ENCODE measurements at regions not wholly inside any gene's neighbourhood (a gene's known extent, or its start where the extent isn't known, plus 50 kb on each side); places are given as distances from the start of the nearest gene placed in this dataset.
A peak's percentile ranks its signal among the peaks of the same experiment; 100 is the strongest.
"Not testable (repeated sequence)": the region's sequence is repeated elsewhere in the genome, so short reads cannot be mapped to it uniquely, and the experiment has no call there.

- not testable (repeated sequence) for DNase-seq
Measured at GRCh38 chr5:176018598-176018997, 50.5 kb upstream of the THOC3 start.

DNA sequence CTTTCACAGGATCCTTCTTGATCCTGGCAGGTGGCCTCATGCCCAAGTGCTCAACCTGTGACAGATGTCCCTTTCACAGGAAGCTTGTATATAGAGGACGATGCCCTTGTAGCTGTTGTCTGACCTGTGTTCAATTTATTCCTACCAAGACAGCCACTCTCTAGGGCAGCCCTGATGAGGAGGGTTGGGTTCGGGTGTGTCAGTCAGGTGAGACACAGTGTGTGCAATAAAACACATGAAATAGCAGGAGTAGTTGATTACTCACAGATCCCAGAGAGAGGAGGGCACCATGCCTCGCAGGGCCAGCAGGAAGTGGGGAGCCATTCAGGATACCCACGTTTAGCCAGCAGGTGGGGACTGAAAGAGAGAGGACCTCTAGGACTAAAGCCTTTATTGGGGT, 52.7 kb upstream of the THOC3 start:
- DNase-seq, result not testable (repeated sequence)

- DNase-seq, result not testable (repeated sequence)
Measured at GRCh38 chr5:176023535-176023934, 55.4 kb upstream of the THOC3 start.

DNA sequence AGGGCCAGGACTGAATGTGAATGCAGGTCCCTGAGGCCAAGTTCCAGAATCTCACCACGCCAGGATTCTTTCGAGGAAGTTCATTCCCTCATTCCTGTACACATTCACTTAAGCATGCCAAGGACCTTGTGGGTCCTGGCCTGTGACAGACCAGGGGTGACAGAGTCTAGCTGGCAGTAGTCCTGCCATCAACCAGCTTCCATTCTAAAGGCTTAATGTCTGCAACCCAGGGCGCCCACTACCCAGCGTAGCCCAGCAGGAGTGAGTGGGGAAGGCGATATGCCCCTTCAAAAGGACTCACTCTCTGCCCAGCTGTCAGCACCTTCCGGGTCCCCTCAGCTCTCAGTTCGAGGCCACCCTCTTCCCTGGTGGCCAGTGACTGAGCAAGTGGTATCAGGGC, 61.3 kb upstream of the THOC3 start:
- DNase-seq, result not testable (repeated sequence)

GRCh38 chr5:176030361-176031117, 62.4 kb upstream of the THOC3 start:
- DNase-seq, result peak; percentile 13

- DNase-seq, result not testable (repeated sequence)
Measured at GRCh38 chr5:176031118-176031510, 63.0 kb upstream of the THOC3 start.

- not testable (repeated sequence) for DNase-seq
Measured at GRCh38 chr5:176033186-176033585, 65.1 kb upstream of the THOC3 start.

DNA sequence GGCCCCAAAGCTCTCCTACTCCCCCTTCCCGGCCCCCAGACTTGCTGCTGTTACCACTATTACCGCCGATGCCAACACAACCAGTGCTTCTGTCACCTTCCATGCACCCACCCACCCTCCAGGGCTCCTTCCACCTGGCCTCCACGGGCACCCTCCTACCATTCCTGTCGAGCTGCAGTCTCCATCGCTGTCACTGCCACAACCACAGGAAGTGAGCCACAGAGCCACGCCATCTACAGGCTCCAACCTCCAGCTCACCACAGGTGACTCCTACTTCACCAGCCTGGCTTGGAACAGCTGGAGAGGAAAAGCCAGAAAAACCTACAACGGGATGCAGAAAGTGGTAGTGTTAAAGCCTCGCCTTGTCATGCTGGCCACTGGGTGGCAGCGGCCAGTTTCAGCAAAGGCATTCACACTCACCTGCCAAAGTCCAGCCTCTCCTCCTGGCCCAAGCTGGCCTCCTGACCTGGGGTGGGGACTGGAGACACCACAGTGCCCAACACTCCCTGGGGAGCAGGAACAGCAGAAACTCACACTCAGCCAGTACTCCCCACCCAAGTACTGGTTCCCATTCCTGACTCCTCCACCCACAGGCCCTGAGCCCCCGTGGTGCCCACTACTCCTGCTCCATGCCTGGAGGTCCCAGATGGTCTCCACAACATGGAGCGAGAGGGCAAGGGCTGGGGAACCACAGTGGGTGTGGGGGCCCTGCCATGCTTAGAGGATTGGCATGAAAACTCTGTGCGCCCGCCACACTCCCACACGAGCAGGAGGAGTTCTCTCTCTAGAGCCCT, 66.5 kb upstream of the THOC3 start:
- peak; percentile 13 for DNase-seq

GRCh38 chr5:176035201-176035530, 67.1 kb upstream of the THOC3 start:
- not testable (repeated sequence) for DNase-seq

GRCh38 chr5:176035816-176036308, 67.7 kb upstream of the THOC3 start:
- DNase-seq, result peak; percentile 19

GRCh38 chr5:176036391-176036790, 68.3 kb upstream of the THOC3 start:
- not testable (repeated sequence) for DNase-seq

DNA sequence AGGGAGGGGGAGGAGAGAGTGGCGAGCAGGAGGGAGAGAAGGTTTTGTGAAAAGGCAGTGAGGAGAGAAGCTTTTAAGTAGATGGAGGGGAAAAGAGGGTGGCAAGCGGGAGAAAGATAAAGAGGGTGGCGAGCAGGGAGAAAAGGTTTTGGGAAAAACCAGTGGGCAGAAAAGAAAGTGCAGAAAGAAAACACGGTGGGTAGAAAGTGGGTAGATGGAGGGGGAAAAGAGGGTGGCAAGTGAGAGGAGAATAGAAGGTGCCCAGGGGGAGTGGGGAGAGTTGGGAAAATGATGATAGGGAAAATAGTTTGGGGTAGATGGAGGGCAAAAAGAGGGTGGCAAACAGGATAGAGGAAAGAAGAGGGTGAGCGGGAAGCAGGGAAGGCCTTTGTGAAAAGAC, 69.1 kb upstream of the THOC3 start:
- DNase-seq, result not testable (repeated sequence)

DNA sequence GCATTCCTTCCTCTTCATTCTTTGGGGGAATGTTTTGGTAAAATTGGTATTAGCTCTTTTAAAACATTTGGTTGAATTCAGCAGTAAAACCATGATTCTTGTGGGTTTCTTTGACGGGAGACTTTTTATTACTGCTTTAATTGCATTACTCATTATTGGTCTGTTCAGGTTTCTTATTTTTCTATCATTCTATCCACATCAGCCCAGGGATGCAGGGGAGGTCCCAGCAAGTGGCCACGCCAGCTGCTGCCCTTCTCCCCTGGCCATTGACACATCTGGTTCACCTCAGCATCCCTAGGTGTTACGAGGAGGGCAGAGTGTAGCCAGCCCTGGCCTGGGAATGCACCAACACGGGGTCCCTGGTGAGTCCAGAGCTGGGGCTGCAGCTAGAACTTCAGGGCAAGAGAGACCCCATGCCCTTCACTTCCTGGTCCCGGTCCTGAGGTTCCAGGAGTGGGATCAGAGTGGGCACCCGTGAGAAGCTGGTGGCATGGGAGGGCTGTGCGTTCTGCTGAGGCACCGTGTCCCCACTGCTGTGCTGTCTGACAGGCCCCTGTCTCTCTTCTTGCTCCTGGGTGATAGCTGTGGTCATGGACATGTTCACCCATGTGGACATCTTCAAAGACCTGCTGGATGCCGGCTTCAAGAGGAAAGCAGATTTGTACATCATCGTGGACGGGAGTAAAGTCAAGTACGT, 72.1 kb upstream of the THOC3 start:
- DNase-seq, result not testable (repeated sequence)

GRCh38 chr5:176041248-176041994, 73.3 kb upstream of the THOC3 start:
- DNase-seq, result peak; percentile 10

- DNase-seq, result peak; percentile 58
Measured at GRCh38 chr5:176042020-176042658, 74.0 kb upstream of the THOC3 start.

- DNase-seq, result peak; percentile 9
Measured at GRCh38 chr5:176043252-176043829, 75.2 kb upstream of the THOC3 start.

GRCh38 chr5:176043986-176044385, 75.9 kb upstream of the THOC3 start:
- not testable (repeated sequence) for DNase-seq

GRCh38 chr5:176044431-176044830, 76.3 kb upstream of the THOC3 start:
- DNase-seq, result not testable (repeated sequence)

- DNase-seq, result not testable (repeated sequence)
Measured at GRCh38 chr5:176045442-176045841, 77.3 kb upstream of the THOC3 start.

DNA sequence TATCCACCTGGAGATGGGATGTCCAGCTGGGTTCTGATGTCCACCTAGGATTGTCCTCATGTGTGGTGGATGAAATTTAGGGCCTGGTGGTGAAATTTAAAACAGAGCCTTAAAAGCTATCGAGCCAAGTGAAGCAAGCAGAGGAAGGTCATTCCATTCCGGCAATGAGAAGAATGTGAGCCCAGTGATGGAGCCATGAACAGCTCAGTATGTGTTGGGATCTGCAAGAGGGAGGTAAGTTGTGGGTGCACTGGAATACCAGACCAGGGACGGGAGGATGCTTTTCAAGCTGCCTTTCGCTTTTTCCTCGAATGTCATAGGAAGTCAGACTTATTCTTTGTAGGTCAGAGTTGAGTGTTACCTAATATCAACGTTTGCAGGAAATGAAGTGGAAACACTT, 80.6 kb upstream of the THOC3 start:
- not testable (repeated sequence) for DNase-seq

DNA sequence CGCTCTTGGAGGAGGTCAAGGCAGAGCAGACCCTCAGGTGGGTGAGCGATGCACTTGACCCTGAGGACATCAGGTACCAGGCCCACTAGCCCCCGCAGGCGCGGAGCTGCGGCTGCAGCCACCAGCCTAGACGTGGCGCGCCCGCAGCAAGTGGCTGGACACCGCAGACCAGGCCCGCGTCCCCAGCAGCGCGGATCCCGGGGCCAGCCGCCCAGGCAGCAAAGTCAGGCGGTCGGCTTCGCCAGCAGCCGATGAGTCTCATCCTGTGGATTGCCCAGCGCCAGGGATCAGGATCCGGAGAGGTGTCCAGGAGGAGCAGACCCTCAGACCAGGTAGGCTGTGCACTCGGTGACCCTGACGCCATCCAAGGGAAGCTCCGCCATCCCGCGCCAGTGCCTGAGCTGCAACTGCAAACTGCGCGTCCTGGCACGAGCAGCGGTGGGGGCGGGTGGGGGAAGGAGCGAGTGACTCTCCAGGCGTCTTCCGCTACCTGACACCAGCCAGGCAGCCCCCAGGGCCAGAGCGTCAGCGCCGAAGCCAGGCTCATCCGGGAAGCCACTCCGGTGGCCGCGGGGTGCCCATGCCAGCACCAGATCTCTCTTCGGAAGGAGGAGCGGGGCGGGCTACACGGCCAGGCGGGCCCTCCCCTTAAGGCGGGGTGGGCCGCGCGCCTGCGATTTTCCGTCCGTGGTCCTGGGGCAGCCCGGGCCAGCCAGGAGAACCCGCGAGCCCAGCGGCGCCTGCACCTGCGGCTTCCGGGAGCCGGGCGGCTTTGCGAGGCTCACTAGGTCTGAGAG, 92.6 kb upstream of the THOC3 start:
- DNase-seq, result not testable (repeated sequence)

Measured in activated CD8-positive, alpha-beta memory T cell treated with anti-CD3 and anti-CD28 coated beads, Interleukin-2, amount 50 U/mL, for 4 hours (primary cell).